ENCODE measurements at regions not wholly inside any gene's neighbourhood (a gene's known extent, or its start where the extent isn't known, plus 50 kb on each side); places are given as distances from the start of the nearest gene placed in this dataset.

- Histone ChIP-seq H3K9me3 (ENCODE audit: control insufficient read depth, insufficient read depth, low read length) (no peaks in the 10 kb centered on the region), H3K27me3 (ENCODE audit: control insufficient read depth, insufficient read depth, low read length) (no peaks in the 10 kb centered on the region), H3K4me3 (ENCODE audit: low read depth, low read length) (no peak overlapping the region), H3K27ac (ENCODE audit: low read depth, low read length) (no peak overlapping the region)
- ChIA-PET CTCF (interaction anchor here (1.4 kb wide), 1 partner anchor 45 kb away, joined by 6 read pairs; no protein-coding TSS in a partner anchor), POLR2A (no interaction called here)
- DNase-seq (ENCODE audit: low read depth, low spot score), result no peak
- TF ChIP-seq CTCF (IDR thresholded peaks at IDR 0.05; ENCODE audit: low read depth, low read length), result no peak
Measured at GRCh38 chr1:186559601-186560116, 98.7 kb upstream of the PDC start.

GRCh38 chr1:186557147-186557777 is 96.3 kb upstream of the PDC start:
- no peaks in the 10 kb centered on the region for H3K9me3 ChIP-seq (ENCODE audit: control insufficient read depth, insufficient read depth, low read length)
- ChIA-PET POLR2A (no interaction called here), CTCF (interaction anchor here (0.9 to 1.3 kb wide), 3 partner anchors 11 to 182 kb away, joined by 3 to 5 read pairs (median 3); partner anchors contain the start of genes ODR4 and TPR)
- H3K4me3 ChIP-seq (ENCODE audit: low read depth, low read length), result no peak overlapping the region
- TF ChIP-seq CTCF (IDR thresholded peaks at IDR 0.05; ENCODE audit: low read depth, low read length), result no peak
- no peaks in the 10 kb centered on the region for H3K27me3 ChIP-seq (ENCODE audit: control insufficient read depth, insufficient read depth, low read length)
- no peak overlapping the region for H3K27ac ChIP-seq (ENCODE audit: low read depth, low read length)
- no peak for DNase-seq (ENCODE audit: low read depth, low spot score)

GRCh38 chr1:186550832-186551231 is 89.9 kb upstream of the PDC start:
- DNase-seq (ENCODE audit: low read depth, low spot score), result no peak
- no peak for TF ChIP-seq CTCF (IDR thresholded peaks at IDR 0.05; ENCODE audit: low read depth, low read length)
- Histone ChIP-seq H3K4me3 (ENCODE audit: low read depth, low read length) (no peak overlapping the region), H3K9me3 (ENCODE audit: control insufficient read depth, insufficient read depth, low read length) (peaks cover 5% of the 10 kb centered on the region), H3K27ac (ENCODE audit: low read depth, low read length) (no peak overlapping the region), H3K27me3 (ENCODE audit: control insufficient read depth, insufficient read depth, low read length) (no peaks in the 10 kb centered on the region)
- ChIA-PET POLR2A (no interaction called here), CTCF (no interaction called here)

GRCh38 chr1:186541003-186541402 is 80.1 kb upstream of the PDC start:
- no peak for DNase-seq (ENCODE audit: low read depth, low spot score)
- POLR2A ChIA-PET, result no interaction called here
- TF ChIP-seq CTCF (IDR thresholded peaks at IDR 0.05; ENCODE audit: low read depth, low read length), result no peak

GRCh38 chr1:186540521-186540920 is 79.6 kb upstream of the PDC start:
- no peak for DNase-seq (ENCODE audit: low read depth, low spot score)
- CTCF ChIA-PET, result no interaction called here
- Histone ChIP-seq H3K4me3 (ENCODE audit: low read depth, low read length) (no peak overlapping the region), H3K27me3 (ENCODE audit: control insufficient read depth, insufficient read depth, low read length) (no peaks in the 10 kb centered on the region), H3K9me3 (ENCODE audit: control insufficient read depth, insufficient read depth, low read length) (peaks cover 10% of the 10 kb centered on the region), H3K27ac (ENCODE audit: low read depth, low read length) (no peak overlapping the region)
- POLR2A ChIA-PET, result no interaction called here
- no peak for TF ChIP-seq CTCF (IDR thresholded peaks at IDR 0.05; ENCODE audit: low read depth, low read length)

More at GRCh38 chr1:186541003-186541402, 80.1 kb upstream of the PDC start:
- CTCF ChIA-PET, result no interaction called here
- Histone ChIP-seq H3K4me3 (ENCODE audit: low read depth, low read length) (no peak overlapping the region), H3K27ac (ENCODE audit: low read depth, low read length) (no peak overlapping the region), H3K27me3 (ENCODE audit: control insufficient read depth, insufficient read depth, low read length) (no peaks in the 10 kb centered on the region), H3K9me3 (ENCODE audit: control insufficient read depth, insufficient read depth, low read length) (peaks cover 10% of the 10 kb centered on the region)

All from AG04450 (cell line).